CD4-positive, alpha-beta T cell (primary cell): ENCODE measurements at regions not wholly inside any gene's neighbourhood (a gene's known extent, or its start where the extent isn't known, plus 50 kb on each side); places are given as distances from the start of the nearest gene placed in this dataset.

Experiments
- ATAC-seq: fragments of 200-7000 bp; cut with Tn5 transposase; one replicate; pipeline ENCODE4 v1.10.0; 2022; ENCODE audit warnings: mild to moderate bottlenecking; ENCODE audit not compliant: poor library complexity
- CTCF ChIA-PET: fragments of 350-600 bp; sonication (Branson Sonifier 250); formaldehyde crosslinking; loops from one replicate; lab custom pipeline; 2021; ENCODE audit warnings: antibody characterized with exemption, inconsistent platforms; lab: Charles Lee
- POLR2A ChIA-PET: fragments of 350-600 bp; sonication (Branson Sonifier 250); formaldehyde crosslinking; loops from one replicate; lab custom pipeline; 2021; ENCODE audit warnings: antibody characterized with exemption, inconsistent platforms; lab: Charles Lee
- DNase-seq, 14 experiments: peaks; one replicate each; pipeline ENCODE4 v3.0.0-alpha.2; 2013 to 2020; ENCODE audit warnings: mixed read lengths in 2 of 14
- H3K27ac ChIP-seq, 2 donors: one replicate each; pipeline versions ENCODE4 v1.5.1 to v1.7.0; 2013; ENCODE audit warnings: low read length in 2 of 2, low read depth in 1 of 2, mild to moderate bottlenecking in 1 of 2
- H3K27me3 ChIP-seq, 2 experiments: 1 replicate in 1 of 2; 2 replicates in 1 of 2; pipeline versions ENCODE4 v1.6.1 to v1.7.0; 2013; ENCODE audit warnings: low read length in 2 of 2, control low read depth in 1 of 2, mild to moderate bottlenecking in 1 of 2, moderate library complexity in 1 of 2; ENCODE audit not compliant: insufficient read depth in 2 of 2, control insufficient read depth in 1 of 2
- H3K36me3 ChIP-seq: one replicate; pipeline ENCODE4 v1.6.1; 2013; ENCODE audit warnings: low read length, control low read depth; ENCODE audit not compliant: insufficient read depth
- H3K4me1 ChIP-seq: one replicate; pipeline ENCODE4 v1.6.1; 2013; ENCODE audit warnings: low read length, control low read depth; ENCODE audit not compliant: insufficient read depth
- H3K4me3 ChIP-seq: one replicate; pipeline ENCODE4 v1.5.1; 2013; ENCODE audit warnings: mild to moderate bottlenecking, low read length, moderate library complexity
- H3K9me3 ChIP-seq, 2 experiments: 1 replicate in 1 of 2; 2 replicates in 1 of 2; pipeline versions ENCODE4 v1.6.1 to v1.7.0; 2013; ENCODE audit warnings: low read length in 2 of 2, mild to moderate bottlenecking in 2 of 2, control low read depth in 1 of 2, moderate library complexity in 1 of 2; ENCODE audit not compliant: control insufficient read depth in 1 of 2, insufficient read depth in 1 of 2
- H3K27ac Mint-ChIP-seq: one replicate; pipeline ENCODE4 v1.8.0; 2020; ENCODE audit warnings: mixed read lengths
- H3K27me3 Mint-ChIP-seq: one replicate; pipeline ENCODE4 v1.8.0; 2021; ENCODE audit warnings: mixed read lengths
- H3K36me3 Mint-ChIP-seq: one replicate; pipeline ENCODE4 v1.8.0; 2021; ENCODE audit warnings: low read depth, mixed read lengths
- H3K4me1 Mint-ChIP-seq: one replicate; pipeline ENCODE4 v1.8.0; 2021; ENCODE audit warnings: low read depth, mixed read lengths
- H3K4me3 Mint-ChIP-seq: one replicate; pipeline ENCODE4 v1.8.0; 2020; ENCODE audit warnings: mild to moderate bottlenecking, mixed read lengths
- H3K9me3 Mint-ChIP-seq: one replicate; pipeline ENCODE4 v1.8.0; 2020; ENCODE audit warnings: mixed read lengths
- intact Hi-C, 2 experiments: fragments of 100-400 bp; cut with DNase I in 1 of 2; cut with micrococcal nuclease in 1 of 2; formaldehyde crosslinking; loops; one replicate each; pipeline versions ENCODE4 v1.15.1 to v1.9.0; 2023 to 2025; cut with DNase I, micrococcal nuclease
- TF ChIP-seq, protein P1 (sequence below): fragments of 200-600 bp; IDR thresholded peaks from one replicate; pipeline ENCODE4 v1.8.0; 2022; ENCODE audit warnings: antibody characterized with exemption, mild to moderate bottlenecking

DNA sequence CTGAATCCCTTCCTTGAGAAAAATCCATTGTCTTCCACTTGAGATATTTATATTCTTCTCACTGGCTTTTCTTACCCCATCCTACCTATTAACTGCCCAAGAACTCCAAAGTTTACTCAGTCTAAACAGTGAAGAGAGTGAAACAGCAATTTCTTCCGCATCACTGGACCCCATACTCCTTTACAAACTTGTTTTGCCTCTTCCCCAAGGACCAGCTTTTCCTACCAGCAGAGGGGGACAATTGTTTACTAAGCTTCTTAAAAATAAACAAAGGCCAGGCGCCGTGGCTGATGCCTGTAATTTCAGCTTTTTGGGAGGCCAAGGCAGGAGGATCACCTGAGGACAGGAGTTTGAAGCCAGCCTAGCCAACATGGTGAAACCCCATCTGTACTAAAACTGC lies 52.0 kb downstream of the LRATD1 start:
- H3K9me3 Mint-ChIP-seq = peaks cover 3% of the 10 kb centered on the region
- no peaks in the 10 kb centered on the region for H3K4me1 Mint-ChIP-seq
- DNase-seq (no peak), ATAC-seq (no peak)
- H3K4me3 Mint-ChIP-seq = no peak overlapping the region
- TF ChIP-seq, protein P1, sequence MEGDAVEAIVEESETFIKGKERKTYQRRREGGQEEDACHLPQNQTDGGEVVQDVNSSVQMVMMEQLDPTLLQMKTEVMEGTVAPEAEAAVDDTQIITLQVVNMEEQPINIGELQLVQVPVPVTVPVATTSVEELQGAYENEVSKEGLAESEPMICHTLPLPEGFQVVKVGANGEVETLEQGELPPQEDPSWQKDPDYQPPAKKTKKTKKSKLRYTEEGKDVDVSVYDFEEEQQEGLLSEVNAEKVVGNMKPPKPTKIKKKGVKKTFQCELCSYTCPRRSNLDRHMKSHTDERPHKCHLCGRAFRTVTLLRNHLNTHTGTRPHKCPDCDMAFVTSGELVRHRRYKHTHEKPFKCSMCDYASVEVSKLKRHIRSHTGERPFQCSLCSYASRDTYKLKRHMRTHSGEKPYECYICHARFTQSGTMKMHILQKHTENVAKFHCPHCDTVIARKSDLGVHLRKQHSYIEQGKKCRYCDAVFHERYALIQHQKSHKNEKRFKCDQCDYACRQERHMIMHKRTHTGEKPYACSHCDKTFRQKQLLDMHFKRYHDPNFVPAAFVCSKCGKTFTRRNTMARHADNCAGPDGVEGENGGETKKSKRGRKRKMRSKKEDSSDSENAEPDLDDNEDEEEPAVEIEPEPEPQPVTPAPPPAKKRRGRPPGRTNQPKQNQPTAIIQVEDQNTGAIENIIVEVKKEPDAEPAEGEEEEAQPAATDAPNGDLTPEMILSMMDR = no peak
- H3K27me3 ChIP-seq = no peaks in the 10 kb centered on the region
- H3K36me3 Mint-ChIP-seq = no peaks in the 10 kb centered on the region
- CTCF ChIA-PET = no interaction called here
- no peaks in the 10 kb centered on the region for H3K36me3 ChIP-seq
- no peak overlapping the region for H3K27ac ChIP-seq
- POLR2A ChIA-PET = no interaction called here
- no peaks in the 10 kb centered on the region for H3K4me1 ChIP-seq
- H3K9me3 ChIP-seq = no peaks in the 10 kb centered on the region
- H3K27ac Mint-ChIP-seq = no peak overlapping the region
- H3K27me3 Mint-ChIP-seq = no peaks in the 10 kb centered on the region
- intact Hi-C loops = no loop called here
- H3K4me3 ChIP-seq = no peak overlapping the region

DNA sequence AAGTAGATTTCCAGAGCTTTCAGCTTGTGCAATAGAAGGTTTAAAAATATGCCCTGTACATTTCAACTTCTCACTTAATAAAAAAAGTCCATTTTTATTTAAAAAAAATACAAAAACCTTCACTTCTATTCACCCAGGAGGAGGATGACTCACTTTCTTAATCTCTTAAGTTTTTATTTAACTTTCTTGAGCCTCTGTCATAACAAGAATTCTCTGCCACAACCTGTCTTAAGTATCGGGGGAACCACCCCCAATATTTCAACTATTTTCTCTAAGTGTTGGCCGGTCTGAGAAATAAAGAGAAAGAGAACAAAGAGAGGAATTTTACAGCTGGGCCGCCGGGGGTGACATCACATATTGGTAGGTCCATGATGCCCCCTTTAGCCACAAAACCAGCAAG lies 58.4 kb downstream of the LRATD1 start:
- POLR2A ChIA-PET = no interaction called here
- Histone ChIP-seq H3K4me1 (no peaks in the 10 kb centered on the region), H3K36me3 (no peaks in the 10 kb centered on the region), H3K27ac (no peak overlapping the region), H3K4me3 (no peak overlapping the region), H3K27me3 (no peaks in the 10 kb centered on the region), H3K9me3 (peaks cover 0 to 5% of the 10 kb centered on the region in 2 experiments)
- H3K36me3 Mint-ChIP-seq = no peaks in the 10 kb centered on the region
- DNase-seq (no peak), ATAC-seq (no peak)
- no peaks in the 10 kb centered on the region for H3K4me1 Mint-ChIP-seq
- CTCF ChIA-PET = no interaction called here
- TF ChIP-seq, protein P1 = no peak
- intact Hi-C loops = no loop called here
- no peaks in the 10 kb centered on the region for H3K27me3 Mint-ChIP-seq
- H3K4me3 Mint-ChIP-seq = no peak overlapping the region
- H3K9me3 Mint-ChIP-seq = peaks cover 6% of the 10 kb centered on the region
- H3K27ac Mint-ChIP-seq = no peak overlapping the region

GRCh38 chr2:14693874-14694273 lies 61.4 kb downstream of the LRATD1 start:
- TF ChIP-seq, protein P1 = no peak
- no peak overlapping the region for H3K27ac Mint-ChIP-seq
- H3K27me3 Mint-ChIP-seq = no peaks in the 10 kb centered on the region
- ATAC-seq (no peak), DNase-seq (no peak)
- H3K36me3 ChIP-seq = no peaks in the 10 kb centered on the region
- H3K36me3 Mint-ChIP-seq = no peaks in the 10 kb centered on the region
- H3K4me3 ChIP-seq = no peak overlapping the region
- peaks cover 4% of the 10 kb centered on the region for H3K9me3 Mint-ChIP-seq
- intact Hi-C loops = no loop called here
- no peak overlapping the region for H3K27ac ChIP-seq
- ChIA-PET CTCF (no interaction called here), POLR2A (no interaction called here)
- H3K27me3 ChIP-seq = no peaks in the 10 kb centered on the region
- H3K4me1 ChIP-seq = no peaks in the 10 kb centered on the region
- peaks cover 0 to 5% of the 10 kb centered on the region in 2 experiments for H3K9me3 ChIP-seq
- no peaks in the 10 kb centered on the region for H3K4me1 Mint-ChIP-seq
- H3K4me3 Mint-ChIP-seq = no peak overlapping the region
